ENCODE measurements at regions not wholly inside any gene's neighbourhood (a gene's known extent, or its start where the extent isn't known, plus 50 kb on each side); places are given as distances from the start of the nearest gene placed in this dataset.

DNA sequence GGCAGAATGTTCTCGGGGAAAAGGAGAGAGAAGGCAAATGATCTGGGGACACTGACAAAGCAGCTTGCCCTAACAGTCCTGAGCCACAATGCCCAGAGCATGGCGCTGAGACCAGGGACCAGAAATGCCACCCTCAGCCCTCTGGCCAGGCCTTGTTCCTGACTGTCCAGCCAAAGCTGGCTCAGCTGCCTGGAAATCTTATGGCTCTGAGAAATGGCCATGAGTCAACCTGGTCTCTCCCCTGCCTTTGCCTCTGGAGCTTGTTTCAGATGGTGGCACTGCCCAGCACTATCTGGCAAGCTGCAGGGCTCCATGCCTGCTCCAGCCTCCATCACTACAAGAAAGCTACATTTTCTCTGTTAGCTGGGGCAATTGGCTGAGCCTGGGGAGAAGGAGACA is 90.5 kb upstream of the PLXNA4 start:
- ChIA-PET POLR2A (no interaction called here), CTCF (no interaction called here)
- DNase-seq (ENCODE audit: extremely low spot score), result no peak
- TF ChIP-seq TARDBP (IDR thresholded peaks at IDR 0.05), result no peak
- TF ChIP-seq ARNT (IDR thresholded peaks at IDR 0.05), result no peak

DNA sequence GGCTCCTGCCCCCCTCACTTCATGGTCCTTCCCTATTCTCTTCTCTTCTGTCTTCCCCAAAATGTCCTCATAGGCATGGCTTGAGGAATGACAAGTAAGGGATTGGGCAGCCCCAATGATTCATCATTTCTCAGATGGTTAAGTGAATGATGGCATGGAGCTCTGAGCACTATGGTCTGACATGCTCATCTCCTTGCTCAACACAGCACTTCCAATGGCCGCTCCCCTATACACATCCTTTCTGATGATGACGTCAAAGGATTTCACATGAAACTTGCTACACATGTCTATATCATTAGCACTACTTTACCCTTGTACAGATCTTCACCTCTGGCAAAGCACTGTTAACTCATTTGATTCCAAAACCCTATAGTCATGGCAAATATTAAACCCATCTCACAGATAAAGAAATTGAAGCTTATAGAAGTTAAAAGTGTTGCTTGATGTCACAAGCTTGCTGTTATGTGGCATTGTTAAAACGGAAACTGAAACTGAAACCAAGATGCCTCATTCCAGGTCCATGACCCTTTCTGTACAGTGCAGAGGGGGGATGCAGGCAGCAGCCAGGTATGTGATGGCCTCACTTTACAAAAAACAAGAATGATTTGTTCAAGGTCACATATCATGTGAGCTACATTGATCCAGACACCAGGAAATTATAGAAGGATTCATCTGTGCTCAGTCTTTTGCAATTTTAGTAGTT is 90.0 kb upstream of the PLXNA4 start:
- DNase-seq (ENCODE audit: extremely low spot score), result no peak
- ChIA-PET POLR2A (no interaction called here), CTCF (no interaction called here)
- TF ChIP-seq L3MBTL2 (conservative IDR thresholded peaks at IDR 0.05) (no peak), FOXA1 (IDR thresholded peaks at IDR 0.05) (no peak), HDGF (IDR thresholded peaks at IDR 0.05; ENCODE audit: borderline replicate concordance) (no peak), ARNT (IDR thresholded peaks at IDR 0.05) (no peak), ZNF384 (IDR thresholded peaks at IDR 0.05) (no peak), ELF4 (IDR thresholded peaks at IDR 0.05) (no peak), BHLHE40 (IDR thresholded peaks at IDR 0.05; ENCODE audit: borderline replicate concordance) (no peak), LEF1 (IDR thresholded peaks at IDR 0.05; ENCODE audit: borderline replicate concordance) (no peak), FOXM1 (IDR thresholded peaks at IDR 0.05; ENCODE audit: borderline replicate concordance) (no peak)

DNA sequence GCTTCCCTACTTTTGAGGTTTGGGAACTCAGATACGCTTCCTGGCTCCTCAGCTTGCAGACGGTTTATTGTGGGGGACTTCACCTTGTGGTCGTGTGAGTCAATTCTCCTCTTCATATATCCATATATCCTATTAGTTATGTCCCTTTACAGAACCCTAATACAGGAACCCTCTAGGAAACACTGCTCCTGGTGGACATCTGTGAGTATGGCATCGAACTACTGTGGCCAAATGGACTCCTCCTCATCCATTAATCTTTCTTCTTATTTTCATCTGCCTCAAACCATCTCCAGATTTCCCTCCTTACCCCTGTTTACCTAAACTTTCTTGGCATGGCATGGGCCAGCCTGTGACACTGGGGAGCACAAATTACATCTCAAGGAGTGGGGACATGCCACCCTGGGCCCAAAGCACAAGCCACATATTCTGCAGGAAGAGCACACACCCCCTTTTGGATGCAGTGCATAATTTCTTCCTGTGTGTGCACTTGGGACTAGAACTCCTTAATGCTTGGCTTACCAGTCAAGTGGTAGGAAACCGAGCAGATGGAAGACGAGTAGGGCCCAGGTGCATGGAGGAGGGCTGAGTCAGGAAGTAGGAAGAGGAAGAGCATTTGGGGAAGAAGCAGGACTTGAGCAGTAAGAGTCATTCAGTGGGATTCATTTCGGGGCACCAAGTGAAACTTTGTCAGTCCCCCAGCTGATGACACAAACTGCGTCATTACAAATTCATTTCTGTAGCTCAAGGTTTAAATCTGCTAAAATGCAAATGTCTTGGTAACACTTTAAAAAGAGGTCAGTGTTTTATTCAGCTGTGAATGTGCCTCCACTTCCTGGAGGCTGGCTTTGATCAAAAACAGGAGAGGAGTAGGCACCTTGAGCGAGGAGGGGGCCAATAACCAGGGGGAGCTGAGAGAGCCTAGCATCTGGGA is 80.8 kb upstream of the PLXNA4 start:
- peak; percentile 34 for DNase-seq (ENCODE audit: extremely low spot score)
- no peak for TF ChIP-seq BHLHE40 (IDR thresholded peaks at IDR 0.05; ENCODE audit: borderline replicate concordance)
- TF ChIP-seq NFRKB (IDR thresholded peaks at IDR 0.05), result no peak
- TF ChIP-seq SP1 (IDR thresholded peaks at IDR 0.05), result no peak
- TF ChIP-seq L3MBTL2 (conservative IDR thresholded peaks at IDR 0.05), result no peak
- TF ChIP-seq, protein P1, sequence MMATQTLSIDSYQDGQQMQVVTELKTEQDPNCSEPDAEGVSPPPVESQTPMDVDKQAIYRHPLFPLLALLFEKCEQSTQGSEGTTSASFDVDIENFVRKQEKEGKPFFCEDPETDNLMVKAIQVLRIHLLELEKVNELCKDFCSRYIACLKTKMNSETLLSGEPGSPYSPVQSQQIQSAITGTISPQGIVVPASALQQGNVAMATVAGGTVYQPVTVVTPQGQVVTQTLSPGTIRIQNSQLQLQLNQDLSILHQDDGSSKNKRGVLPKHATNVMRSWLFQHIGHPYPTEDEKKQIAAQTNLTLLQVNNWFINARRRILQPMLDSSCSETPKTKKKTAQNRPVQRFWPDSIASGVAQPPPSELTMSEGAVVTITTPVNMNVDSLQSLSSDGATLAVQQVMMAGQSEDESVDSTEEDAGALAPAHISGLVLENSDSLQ (IDR thresholded peaks at IDR 0.05), result no peak
- TF ChIP-seq LEF1 (IDR thresholded peaks at IDR 0.05; ENCODE audit: borderline replicate concordance), result no peak
- no peak for TF ChIP-seq ZNF384 (IDR thresholded peaks at IDR 0.05)
- TF ChIP-seq FOXK2 (IDR thresholded peaks at IDR 0.05), result no peak
- TF ChIP-seq SUZ12 (IDR thresholded peaks at IDR 0.05), result no peak
- no peak for TF ChIP-seq HDGF (IDR thresholded peaks at IDR 0.05; ENCODE audit: borderline replicate concordance)
- TF ChIP-seq FOXM1 (IDR thresholded peaks at IDR 0.05; ENCODE audit: borderline replicate concordance), result no peak
- no peak for TF ChIP-seq FOXA1 (IDR thresholded peaks at IDR 0.05)
- no peak for TF ChIP-seq TARDBP (IDR thresholded peaks at IDR 0.05)
- TF ChIP-seq CTBP1 (IDR thresholded peaks at IDR 0.05; ENCODE audit: borderline replicate concordance), result no peak
- TF ChIP-seq ARNT (IDR thresholded peaks at IDR 0.05), result no peak
- CTCF ChIA-PET, result interaction anchor here (0.8 kb wide), 1 partner anchor 453 kb away, joined by 3 read pairs; no protein-coding TSS in a partner anchor
- POLR2A ChIA-PET, result no interaction called here

DNA sequence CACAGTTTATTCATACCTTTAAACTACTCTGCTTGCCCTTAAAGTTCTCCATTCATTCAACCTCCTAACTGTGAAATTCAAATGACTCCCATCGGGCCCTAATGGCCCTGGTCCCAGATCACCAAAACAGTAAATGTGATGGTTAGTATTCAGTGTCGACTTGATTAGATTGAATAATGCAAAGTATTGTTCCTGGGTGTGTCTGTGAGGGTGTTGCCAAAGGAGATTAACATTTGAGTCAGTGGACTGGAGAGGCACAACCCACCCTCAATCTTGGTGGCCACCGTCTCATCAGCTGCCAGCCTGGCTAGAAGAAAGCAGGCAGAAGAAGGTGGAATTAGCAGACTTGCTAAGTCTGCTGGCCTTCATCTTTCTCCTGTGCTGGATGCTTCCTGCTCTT is 80.1 kb upstream of the PLXNA4 start:
- TF ChIP-seq, protein P1 (IDR thresholded peaks at IDR 0.05), result no peak
- no peak for TF ChIP-seq CTBP1 (IDR thresholded peaks at IDR 0.05; ENCODE audit: borderline replicate concordance)
- TF ChIP-seq BHLHE40 (IDR thresholded peaks at IDR 0.05; ENCODE audit: borderline replicate concordance), result no peak
- TF ChIP-seq NFRKB (IDR thresholded peaks at IDR 0.05), result no peak
- no peak for TF ChIP-seq ARNT (IDR thresholded peaks at IDR 0.05)
- no peak for TF ChIP-seq HDGF (IDR thresholded peaks at IDR 0.05; ENCODE audit: borderline replicate concordance)
- TF ChIP-seq ZNF384 (IDR thresholded peaks at IDR 0.05), result no peak
- TF ChIP-seq SUZ12 (IDR thresholded peaks at IDR 0.05), result no peak
- TF ChIP-seq FOXK2 (IDR thresholded peaks at IDR 0.05), result no peak
- no peak for TF ChIP-seq L3MBTL2 (conservative IDR thresholded peaks at IDR 0.05)
- TF ChIP-seq TARDBP (IDR thresholded peaks at IDR 0.05), result no peak
- TF ChIP-seq ELF4 (IDR thresholded peaks at IDR 0.05), result no peak
- no peak for TF ChIP-seq FOXM1 (IDR thresholded peaks at IDR 0.05; ENCODE audit: borderline replicate concordance)
- TF ChIP-seq SP1 (IDR thresholded peaks at IDR 0.05), result no peak
- no peak for TF ChIP-seq FOXA1 (IDR thresholded peaks at IDR 0.05)
- TF ChIP-seq LEF1 (IDR thresholded peaks at IDR 0.05; ENCODE audit: borderline replicate concordance), result no peak

DNA sequence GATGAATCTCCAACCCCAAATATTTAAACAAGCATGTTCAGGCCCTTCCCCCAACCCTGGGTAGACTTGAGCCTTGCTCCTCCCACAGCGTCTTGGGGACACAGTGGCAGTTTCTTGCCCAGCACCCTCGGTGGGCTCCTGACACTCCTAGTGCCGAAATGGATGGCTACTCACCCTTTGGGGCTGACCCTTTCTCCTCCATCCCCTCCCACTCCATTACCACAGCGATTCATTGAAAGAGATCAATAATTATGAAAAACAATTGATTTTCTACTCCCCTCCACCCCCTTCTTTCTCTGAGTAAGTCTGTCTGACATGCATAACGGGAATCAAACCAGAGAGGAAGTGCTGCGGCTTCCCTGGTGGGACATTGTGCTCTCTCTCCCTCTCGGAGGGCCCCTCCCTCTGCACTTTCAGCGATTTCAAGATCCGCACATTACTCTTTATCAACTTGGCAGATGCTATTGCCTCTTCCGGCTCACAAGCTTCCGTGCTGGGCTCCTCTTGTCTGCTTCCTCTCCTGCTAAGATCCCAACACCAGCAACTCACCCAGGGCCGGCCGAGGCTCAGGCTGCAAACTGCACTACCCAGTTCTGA is 79.0 kb upstream of the PLXNA4 start:
- POLR2A ChIA-PET, result no interaction called here
- TF ChIP-seq CTBP1 (IDR thresholded peaks at IDR 0.05; ENCODE audit: borderline replicate concordance), result no peak
- TF ChIP-seq TARDBP (IDR thresholded peaks at IDR 0.05), result no peak
- TF ChIP-seq NFRKB (IDR thresholded peaks at IDR 0.05), result no peak
- TF ChIP-seq HDGF (IDR thresholded peaks at IDR 0.05; ENCODE audit: borderline replicate concordance), result no peak
- TF ChIP-seq ARNT (IDR thresholded peaks at IDR 0.05), result no peak
- TF ChIP-seq, protein P1 (IDR thresholded peaks at IDR 0.05), result no peak
- TF ChIP-seq SP1 (IDR thresholded peaks at IDR 0.05), result no peak
- TF ChIP-seq LEF1 (IDR thresholded peaks at IDR 0.05; ENCODE audit: borderline replicate concordance), result no peak
- no peak for TF ChIP-seq ELF4 (IDR thresholded peaks at IDR 0.05)
- TF ChIP-seq FOXK2 (IDR thresholded peaks at IDR 0.05), result no peak
- no peak for TF ChIP-seq SUZ12 (IDR thresholded peaks at IDR 0.05)
- TF ChIP-seq BHLHE40 (IDR thresholded peaks at IDR 0.05; ENCODE audit: borderline replicate concordance), result no peak
- DNase-seq (ENCODE audit: extremely low spot score), result no peak
- CTCF ChIA-PET, result no interaction called here

More for the DNA sequence above, 80.1 kb upstream of the PLXNA4 start:
- no peak for DNase-seq (ENCODE audit: extremely low spot score)
- POLR2A ChIA-PET, result no interaction called here
- CTCF ChIA-PET, result no interaction called here

Data from HEK293T (cell line).